Colonic mucosa (tissue), 4 donors: ENCODE measurements at regions not wholly inside any gene's neighbourhood (a gene's known extent, or its start where the extent isn't known, plus 50 kb on each side); places are given as distances from the start of the nearest gene placed in this dataset.

Experiments
- DNase-seq: peaks from one replicate; pipeline ENCODE4 v3.0.0-alpha.2; 2020
- H3K27ac ChIP-seq: fragments of 200-600 bp; one replicate; pipeline ENCODE4 v1.8.0; 2021
- H3K27me3 ChIP-seq: fragments of 200-600 bp; one replicate; pipeline ENCODE4 v1.8.0; 2021
- H3K36me3 ChIP-seq: fragments of 200-600 bp; one replicate; pipeline ENCODE4 v1.8.0; 2021
- H3K4me1 ChIP-seq: fragments of 200-600 bp; one replicate; pipeline ENCODE4 v1.8.0; 2021; ENCODE audit warnings: mild to moderate bottlenecking
- H3K4me3 ChIP-seq: fragments of 200-600 bp; one replicate; pipeline ENCODE4 v1.8.0; 2021
- H3K9ac ChIP-seq, 2 donors: one replicate each; pipeline ENCODE4 v1.7.0; 2013; ENCODE audit warnings: control low read depth in 2 of 2, low read depth in 2 of 2, low read length in 2 of 2
- H3K9me3 ChIP-seq: fragments of 200-600 bp; one replicate; pipeline ENCODE4 v1.8.0; 2021
- intact Hi-C: fragments of 100-400 bp; cut with DNase I; formaldehyde crosslinking; loops from one replicate; pipeline ENCODE4 v1.14.1; 2022
- TF ChIP-seq, protein P1 (sequence below): fragments of 200-600 bp; IDR thresholded peaks from one replicate; pipeline ENCODE4 v1.8.0; 2022; ENCODE audit warnings: antibody characterized with exemption, mild to moderate bottlenecking
- donor health status: healthy.
- donor health status: DM: no; HTN: no; CAD: no.
- donor health status: DM: no; HTN: no; CAD: no.

DNA sequence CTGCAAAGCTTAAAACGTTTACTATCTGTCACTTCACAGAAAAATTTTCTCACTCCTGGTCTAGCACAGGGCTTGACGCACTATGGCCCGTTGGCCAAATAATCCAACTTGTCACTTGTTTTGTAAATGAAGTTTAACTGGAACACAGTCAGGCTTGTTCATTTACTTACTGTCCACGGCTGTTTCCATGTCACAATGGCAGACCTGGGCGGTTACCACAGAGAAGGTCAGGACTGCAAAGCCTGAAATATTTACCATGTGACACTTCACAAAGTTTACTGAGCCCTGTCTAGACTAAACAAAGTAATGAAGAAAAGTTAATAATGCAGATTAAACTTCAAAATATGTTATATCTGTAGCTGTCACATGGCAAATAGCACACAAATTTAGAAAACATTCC lies 273.0 kb upstream of the GYPC start:
- Histone ChIP-seq H3K4me1 (no peaks in the 10 kb centered on the region), H3K27me3 (no peaks in the 10 kb centered on the region), H3K9ac (no peak overlapping the region), H3K36me3 (no peaks in the 10 kb centered on the region), H3K4me3 (no peak overlapping the region), H3K27ac (no peak overlapping the region), H3K9me3 (no peaks in the 10 kb centered on the region)
- TF ChIP-seq, protein P1, sequence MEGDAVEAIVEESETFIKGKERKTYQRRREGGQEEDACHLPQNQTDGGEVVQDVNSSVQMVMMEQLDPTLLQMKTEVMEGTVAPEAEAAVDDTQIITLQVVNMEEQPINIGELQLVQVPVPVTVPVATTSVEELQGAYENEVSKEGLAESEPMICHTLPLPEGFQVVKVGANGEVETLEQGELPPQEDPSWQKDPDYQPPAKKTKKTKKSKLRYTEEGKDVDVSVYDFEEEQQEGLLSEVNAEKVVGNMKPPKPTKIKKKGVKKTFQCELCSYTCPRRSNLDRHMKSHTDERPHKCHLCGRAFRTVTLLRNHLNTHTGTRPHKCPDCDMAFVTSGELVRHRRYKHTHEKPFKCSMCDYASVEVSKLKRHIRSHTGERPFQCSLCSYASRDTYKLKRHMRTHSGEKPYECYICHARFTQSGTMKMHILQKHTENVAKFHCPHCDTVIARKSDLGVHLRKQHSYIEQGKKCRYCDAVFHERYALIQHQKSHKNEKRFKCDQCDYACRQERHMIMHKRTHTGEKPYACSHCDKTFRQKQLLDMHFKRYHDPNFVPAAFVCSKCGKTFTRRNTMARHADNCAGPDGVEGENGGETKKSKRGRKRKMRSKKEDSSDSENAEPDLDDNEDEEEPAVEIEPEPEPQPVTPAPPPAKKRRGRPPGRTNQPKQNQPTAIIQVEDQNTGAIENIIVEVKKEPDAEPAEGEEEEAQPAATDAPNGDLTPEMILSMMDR = no peak
- DNase-seq = no peak
- intact Hi-C loops = no loop called here

DNA sequence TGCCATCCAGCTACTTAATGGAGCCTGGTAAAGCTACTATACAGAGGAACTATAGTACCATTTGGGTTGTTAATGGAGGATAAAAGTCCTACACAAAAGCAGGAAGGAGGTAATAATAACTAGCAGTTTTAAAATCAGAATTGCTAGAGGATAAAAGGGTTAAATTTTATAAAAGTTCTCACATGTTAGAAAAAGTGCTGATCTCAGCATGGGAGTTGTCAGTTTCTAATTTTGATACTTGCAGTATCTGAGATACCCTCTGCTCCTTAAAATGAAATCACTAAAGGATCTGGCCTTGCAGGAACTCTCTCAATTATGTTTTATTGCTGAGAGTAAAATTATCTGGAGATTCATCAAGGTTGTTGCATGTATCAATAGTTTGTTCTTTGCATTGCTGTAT lies 272.2 kb upstream of the GYPC start:
- TF ChIP-seq, protein P1 = no peak
- DNase-seq = no peak
- intact Hi-C loops = no loop called here
- Histone ChIP-seq H3K27me3 (no peaks in the 10 kb centered on the region), H3K27ac (no peak overlapping the region), H3K4me1 (no peaks in the 10 kb centered on the region), H3K9me3 (no peaks in the 10 kb centered on the region), H3K9ac (no peak overlapping the region), H3K36me3 (no peaks in the 10 kb centered on the region), H3K4me3 (no peak overlapping the region)

DNA sequence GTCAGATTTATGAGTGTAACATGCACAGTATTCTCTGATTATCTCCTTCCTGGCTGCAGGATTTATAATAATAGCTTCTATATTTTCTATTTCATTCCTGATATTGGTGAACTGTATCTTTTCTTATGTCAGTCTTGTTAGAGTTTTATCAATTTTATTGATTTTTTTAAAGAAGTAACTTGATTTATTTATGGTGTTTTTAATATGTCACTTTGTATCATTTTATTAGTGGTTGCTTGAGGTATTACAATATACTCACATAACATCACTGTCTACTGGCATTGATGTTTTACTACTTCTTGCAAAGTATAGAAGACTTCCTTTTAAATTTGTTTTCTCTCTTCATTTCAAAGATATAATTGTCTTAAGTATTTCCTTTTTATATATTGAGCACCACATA lies 270.5 kb upstream of the GYPC start:
- intact Hi-C loops = no loop called here
- H3K4me1 ChIP-seq = no peaks in the 10 kb centered on the region

DNA sequence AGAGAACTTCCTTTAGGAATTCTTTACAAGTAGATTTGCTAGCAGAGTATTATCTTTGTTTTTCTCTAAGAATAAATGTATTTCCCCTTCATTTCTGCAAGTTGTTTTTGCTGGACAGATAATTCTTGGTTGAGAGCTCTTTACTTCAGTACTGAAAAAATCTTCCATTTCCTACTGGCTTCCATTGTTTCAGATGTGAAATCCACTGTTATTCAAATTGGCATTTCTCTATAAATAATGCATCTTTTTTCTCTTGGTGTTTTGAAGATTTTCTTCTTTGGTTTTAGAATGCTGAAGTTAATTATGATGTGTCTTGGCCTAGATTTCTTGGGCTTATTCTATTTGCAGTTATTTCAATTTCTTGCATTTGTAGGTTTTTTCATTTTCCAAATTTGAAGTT lies 270.0 kb upstream of the GYPC start:
- no peaks in the 10 kb centered on the region for H3K9me3 ChIP-seq
- no peak overlapping the region for H3K9ac ChIP-seq
- no peaks in the 10 kb centered on the region for H3K4me1 ChIP-seq
- H3K4me3 ChIP-seq = no peak overlapping the region
- intact Hi-C loops = no loop called here
- no peaks in the 10 kb centered on the region for H3K27me3 ChIP-seq
- no peaks in the 10 kb centered on the region for H3K36me3 ChIP-seq
- no peak overlapping the region for H3K27ac ChIP-seq
- TF ChIP-seq, protein P1 = no peak
- DNase-seq = no peak

More for the DNA sequence above, 270.5 kb upstream of the GYPC start:
- Histone ChIP-seq H3K9ac (no peak overlapping the region), H3K36me3 (no peaks in the 10 kb centered on the region), H3K4me3 (no peak overlapping the region), H3K27me3 (no peaks in the 10 kb centered on the region), H3K9me3 (no peaks in the 10 kb centered on the region), H3K27ac (no peak overlapping the region)
- TF ChIP-seq, protein P1 = no peak
- DNase-seq = no peak

DNA sequence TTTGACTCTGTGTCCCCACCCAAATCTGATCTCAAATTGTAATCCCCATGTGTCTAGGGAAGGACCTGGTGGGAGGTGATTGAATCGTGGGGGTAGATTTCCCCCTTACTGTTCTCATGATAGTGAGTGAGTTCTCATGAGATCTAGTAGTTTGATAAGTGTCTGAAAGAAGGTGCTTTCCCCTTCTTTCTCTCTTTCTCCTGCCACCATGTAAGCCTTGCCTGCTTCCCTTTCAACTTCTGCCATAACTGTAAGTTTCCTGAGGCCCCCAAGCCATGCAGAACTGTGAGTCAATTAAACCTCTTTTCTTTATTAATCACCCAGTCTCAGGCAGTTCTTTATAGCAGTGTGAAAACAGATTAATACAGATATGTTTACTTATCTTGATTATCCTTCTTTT lies 266.5 kb upstream of the GYPC start:
- Histone ChIP-seq H3K9ac (no peak overlapping the region), H3K36me3 (no peaks in the 10 kb centered on the region), H3K4me3 (no peak overlapping the region), H3K9me3 (no peaks in the 10 kb centered on the region), H3K27me3 (no peaks in the 10 kb centered on the region), H3K27ac (no peak overlapping the region), H3K4me1 (no peaks in the 10 kb centered on the region)
- no peak for DNase-seq
- TF ChIP-seq, protein P1 = no peak
- intact Hi-C loops = no loop called here

DNA sequence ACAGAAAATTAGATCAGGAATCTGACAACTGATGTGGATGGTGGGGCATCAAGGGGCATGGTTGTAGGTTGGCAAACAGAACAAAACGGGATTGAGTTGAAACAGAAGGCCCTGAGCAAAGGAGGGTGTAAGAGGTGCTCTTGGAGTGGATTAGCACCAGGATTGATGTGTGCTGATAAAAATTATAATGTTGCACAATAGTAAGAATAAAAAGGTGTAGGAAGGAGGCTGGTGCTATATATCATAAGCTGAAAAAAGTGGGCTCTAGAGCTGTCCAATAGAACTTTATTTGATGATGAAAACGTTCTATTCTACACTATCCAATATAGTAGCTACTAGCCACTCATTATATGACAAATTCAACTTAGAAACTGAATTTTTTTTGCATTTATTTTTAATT lies 263.1 kb upstream of the GYPC start:
- intact Hi-C loops = no loop called here
- H3K9me3 ChIP-seq = no peaks in the 10 kb centered on the region

More for the DNA sequence above, 263.1 kb upstream of the GYPC start:
- no peak for DNase-seq
- TF ChIP-seq, protein P1 = no peak
- no peaks in the 10 kb centered on the region for H3K4me1 ChIP-seq
- no peaks in the 10 kb centered on the region for H3K36me3 ChIP-seq
- H3K27ac ChIP-seq = no peak overlapping the region
- no peaks in the 10 kb centered on the region for H3K27me3 ChIP-seq
- H3K4me3 ChIP-seq = no peak overlapping the region
- no peak overlapping the region for H3K9ac ChIP-seq
